NCI-H345 treated with DMSO at 0.1 percent for 48 hours (cell line): ENCODE measurements at regions not wholly inside any gene's neighbourhood (a gene's known extent, or its start where the extent isn't known, plus 50 kb on each side); places are given as distances from the start of the nearest gene placed in this dataset.

Source experiments
- DNase-seq: peaks from one replicate; lab custom pipeline; 2025; ENCODE audit not compliant: unreplicated experiment; lab: John Stamatoyannopoulos, UW

GRCh38 chr18:72601944-72602343 is 57.8 kb upstream of the CBLN2 start:
- no peak for DNase-seq

GRCh38 chr18:72601481-72601880 is 57.3 kb upstream of the CBLN2 start:
- DNase-seq: no peak
